GM06990 (cell line): ENCODE measurements at regions not wholly inside any gene's neighbourhood (a gene's known extent, or its start where the extent isn't known, plus 50 kb on each side); places are given as distances from the start of the nearest gene placed in this dataset.

Experiments used
- DNase-seq: peaks from one replicate; pipeline ENCODE4 v3.0.0-alpha.2; 2011; ENCODE audit not compliant: insufficient read length; ENCODE audit errors: extremely low read depth
- H3K27me3 ChIP-seq: replicated peaks from 2 replicates; pipeline ENCODE4 v1.6.0; 2011; ENCODE audit warnings: low read length; ENCODE audit not compliant: control insufficient read depth, insufficient read depth
- H3K36me3 ChIP-seq: 2 replicates; pipeline ENCODE4 v1.5.1; 2011; ENCODE audit warnings: low read length; ENCODE audit not compliant: control insufficient read depth, insufficient read depth
- H3K4me3 ChIP-seq: replicated peaks from 2 replicates; pipeline ENCODE4 v1.5.1; 2011; ENCODE audit warnings: low read depth, mild to moderate bottlenecking, control low read depth, low read length
- TF ChIP-seq, protein P1 (sequence below): IDR thresholded peaks from 2 replicates; pipeline ENCODE4 v1.5.1; 2011; ENCODE audit warnings: low read length, control low read depth, mild to moderate bottlenecking, inconsistent platforms; ENCODE audit not compliant: insufficient read depth, poor library complexity, severe bottlenecking

DNA sequence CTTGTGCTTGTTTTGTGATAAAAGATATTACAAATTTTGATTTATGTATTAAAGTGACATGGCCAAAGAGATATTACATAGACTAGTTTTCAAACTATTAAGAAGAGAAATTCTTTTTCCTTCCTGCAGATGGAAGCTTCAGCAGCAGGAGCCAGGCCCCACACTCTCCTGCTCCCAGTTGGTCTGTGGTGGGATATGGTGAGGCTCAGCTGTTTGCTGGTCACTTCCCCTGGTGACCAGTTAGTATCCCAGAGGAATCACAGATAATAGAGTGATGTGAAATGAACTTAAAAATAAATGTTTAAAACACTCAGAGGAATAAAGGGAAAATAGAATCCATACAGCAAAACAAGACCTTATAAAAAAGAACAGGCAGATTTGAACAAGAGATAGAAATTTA lies 154.7 kb downstream of the KTN1 start:
- no peaks in the 10 kb centered on the region; the same call in 1 of the 2 replicates for H3K27me3 ChIP-seq
- no peak overlapping the region for H3K4me3 ChIP-seq
- H3K36me3 ChIP-seq, result no peaks in the 10 kb centered on the region
- TF ChIP-seq, protein P1, sequence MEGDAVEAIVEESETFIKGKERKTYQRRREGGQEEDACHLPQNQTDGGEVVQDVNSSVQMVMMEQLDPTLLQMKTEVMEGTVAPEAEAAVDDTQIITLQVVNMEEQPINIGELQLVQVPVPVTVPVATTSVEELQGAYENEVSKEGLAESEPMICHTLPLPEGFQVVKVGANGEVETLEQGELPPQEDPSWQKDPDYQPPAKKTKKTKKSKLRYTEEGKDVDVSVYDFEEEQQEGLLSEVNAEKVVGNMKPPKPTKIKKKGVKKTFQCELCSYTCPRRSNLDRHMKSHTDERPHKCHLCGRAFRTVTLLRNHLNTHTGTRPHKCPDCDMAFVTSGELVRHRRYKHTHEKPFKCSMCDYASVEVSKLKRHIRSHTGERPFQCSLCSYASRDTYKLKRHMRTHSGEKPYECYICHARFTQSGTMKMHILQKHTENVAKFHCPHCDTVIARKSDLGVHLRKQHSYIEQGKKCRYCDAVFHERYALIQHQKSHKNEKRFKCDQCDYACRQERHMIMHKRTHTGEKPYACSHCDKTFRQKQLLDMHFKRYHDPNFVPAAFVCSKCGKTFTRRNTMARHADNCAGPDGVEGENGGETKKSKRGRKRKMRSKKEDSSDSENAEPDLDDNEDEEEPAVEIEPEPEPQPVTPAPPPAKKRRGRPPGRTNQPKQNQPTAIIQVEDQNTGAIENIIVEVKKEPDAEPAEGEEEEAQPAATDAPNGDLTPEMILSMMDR, result no peak
- no peak for DNase-seq

DNA sequence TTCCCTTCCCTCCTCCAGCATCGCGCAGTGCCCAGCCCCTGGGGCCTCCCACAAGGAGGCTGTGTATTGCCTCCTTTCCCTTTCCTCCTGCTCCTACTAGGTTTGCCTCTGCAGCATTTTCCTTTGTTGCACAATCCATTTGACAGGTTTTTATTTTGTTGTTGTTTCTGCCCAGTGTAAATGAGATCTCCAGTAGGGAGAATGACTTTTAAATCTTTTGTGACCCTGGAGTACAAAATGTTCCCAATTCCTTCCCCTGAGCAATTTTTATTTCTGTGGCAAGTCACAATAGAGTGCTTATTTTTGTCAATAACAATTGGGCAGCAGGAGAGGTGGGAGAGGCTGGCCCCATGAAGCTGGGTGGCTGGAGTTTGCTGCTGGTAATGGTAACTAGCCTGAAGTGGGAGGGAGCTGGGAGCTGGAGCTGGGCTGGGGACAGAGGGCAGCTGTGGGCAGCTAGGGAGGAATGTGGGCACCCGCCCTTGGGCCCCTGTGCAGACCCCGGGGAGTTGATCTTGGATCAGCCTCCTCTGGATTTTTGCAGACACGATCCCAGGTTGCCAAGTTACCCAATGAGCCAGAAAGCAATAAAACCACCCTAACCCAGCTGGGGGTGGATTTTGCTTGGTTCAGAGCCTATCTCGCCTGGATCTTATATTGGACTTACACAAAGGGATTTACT lies 160.1 kb downstream of the KTN1 start:
- TF ChIP-seq, protein P1, result no peak
- H3K36me3 ChIP-seq, result no peaks in the 10 kb centered on the region
- no peaks in the 10 kb centered on the region for H3K27me3 ChIP-seq
- H3K4me3 ChIP-seq, result no peak overlapping the region
- DNase-seq, result no peak

DNA sequence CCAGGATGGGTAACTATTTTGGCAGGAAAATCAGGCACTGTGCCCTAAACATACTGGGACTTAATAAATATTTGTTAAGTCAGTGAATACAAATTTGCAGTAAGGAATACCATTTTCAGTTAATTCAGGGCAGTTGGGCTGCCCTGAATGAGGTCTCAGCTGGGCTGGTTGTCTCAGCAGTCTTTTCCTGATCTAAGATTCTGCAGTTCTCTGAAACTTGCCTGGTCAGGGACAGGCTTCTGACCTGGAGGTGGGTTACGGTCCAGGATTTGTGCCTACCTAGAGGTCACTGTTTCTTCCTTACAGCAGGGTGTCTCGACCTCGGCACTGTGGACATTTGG lies 160.6 kb downstream of the KTN1 start:
- TF ChIP-seq, protein P1, result no peak
- no peaks in the 10 kb centered on the region for H3K27me3 ChIP-seq
- no peaks in the 10 kb centered on the region for H3K36me3 ChIP-seq
- no peak overlapping the region for H3K4me3 ChIP-seq
- no peak for DNase-seq

DNA sequence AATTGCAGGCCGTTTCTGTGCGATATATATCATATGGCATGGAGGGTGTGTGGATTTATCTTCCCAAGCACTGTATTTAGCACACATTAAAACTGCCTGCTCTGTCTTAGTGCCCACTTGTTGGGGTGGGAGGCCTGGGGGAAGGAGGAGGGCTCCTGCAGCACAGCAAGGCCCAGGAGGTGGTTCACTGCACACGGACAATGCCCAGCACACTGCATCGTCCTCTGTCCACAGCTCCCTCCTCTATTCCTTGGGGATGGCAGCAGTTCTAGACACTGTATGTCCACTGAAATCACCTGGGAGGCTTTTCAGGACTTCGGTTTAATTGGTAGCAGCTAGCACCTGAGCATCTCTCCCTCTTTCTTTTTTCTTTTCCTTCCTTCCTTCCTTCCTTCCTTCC lies 161.2 kb downstream of the KTN1 start:
- no peaks in the 10 kb centered on the region for H3K36me3 ChIP-seq
- H3K4me3 ChIP-seq, result no peak overlapping the region
- TF ChIP-seq, protein P1, result no peak
- no peaks in the 10 kb centered on the region for H3K27me3 ChIP-seq
- DNase-seq, result no peak

DNA sequence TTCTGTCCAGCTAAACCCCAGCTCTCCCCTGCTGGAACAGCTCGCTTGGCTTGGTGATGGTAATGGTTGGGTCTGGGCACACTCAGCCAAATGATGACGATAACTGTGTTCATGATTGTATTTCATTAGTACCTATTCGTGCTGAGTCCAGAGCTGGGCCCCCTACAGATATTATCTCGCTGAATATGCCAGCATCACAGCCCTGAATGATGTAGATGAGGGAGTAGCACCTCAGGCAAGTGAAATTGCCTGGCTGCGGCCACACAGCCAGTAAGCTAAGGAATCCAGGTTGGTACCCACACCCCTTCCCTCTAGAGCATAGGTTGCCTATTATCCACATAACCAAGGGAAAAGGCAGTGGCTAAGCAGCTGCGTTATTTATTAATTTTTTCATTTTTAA lies 163.5 kb downstream of the KTN1 start:
- TF ChIP-seq, protein P1, result no peak
- Histone ChIP-seq H3K4me3 (no peak overlapping the region), H3K36me3 (no peaks in the 10 kb centered on the region), H3K27me3 (no peaks in the 10 kb centered on the region)
- DNase-seq, result no peak

DNA sequence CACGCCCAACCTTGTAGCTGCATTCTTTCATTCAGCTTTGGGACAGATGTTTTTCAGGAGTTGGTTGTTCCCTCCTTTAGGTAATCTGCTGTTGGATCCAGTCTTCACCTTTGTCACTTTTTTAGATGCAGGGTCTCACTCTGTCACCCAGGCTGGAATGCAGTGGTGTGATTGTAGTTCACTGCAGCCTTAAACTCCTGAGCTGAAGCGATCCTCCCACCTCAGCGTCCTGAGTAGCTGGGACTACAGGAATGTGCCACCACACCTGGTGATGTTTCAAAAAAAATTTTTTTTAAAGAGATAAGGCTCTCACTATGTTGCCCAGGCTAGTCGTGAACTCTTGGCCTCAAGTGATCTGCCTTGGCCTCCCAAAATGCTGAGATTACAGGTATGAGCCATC lies 164.3 kb downstream of the KTN1 start:
- Histone ChIP-seq H3K4me3 (no peak overlapping the region), H3K36me3 (no peaks in the 10 kb centered on the region), H3K27me3 (no peaks in the 10 kb centered on the region)
- TF ChIP-seq, protein P1, result no peak
- DNase-seq, result no peak
